Stimulated activated CD4-positive, alpha-beta T cell treated with anti-CD3 and anti-CD28 coated beads, Interleukin-2, amount 100 ng/mL, for 24 hours (primary cell): ENCODE measurements at regions not wholly inside any gene's neighbourhood (a gene's known extent, or its start where the extent isn't known, plus 50 kb on each side); places are given as distances from the start of the nearest gene placed in this dataset.

Experiments used
- DNase-seq, 2 donors: peaks; one replicate each; pipeline ENCODE4 v3.0.0-alpha.2; 2020

DNA sequence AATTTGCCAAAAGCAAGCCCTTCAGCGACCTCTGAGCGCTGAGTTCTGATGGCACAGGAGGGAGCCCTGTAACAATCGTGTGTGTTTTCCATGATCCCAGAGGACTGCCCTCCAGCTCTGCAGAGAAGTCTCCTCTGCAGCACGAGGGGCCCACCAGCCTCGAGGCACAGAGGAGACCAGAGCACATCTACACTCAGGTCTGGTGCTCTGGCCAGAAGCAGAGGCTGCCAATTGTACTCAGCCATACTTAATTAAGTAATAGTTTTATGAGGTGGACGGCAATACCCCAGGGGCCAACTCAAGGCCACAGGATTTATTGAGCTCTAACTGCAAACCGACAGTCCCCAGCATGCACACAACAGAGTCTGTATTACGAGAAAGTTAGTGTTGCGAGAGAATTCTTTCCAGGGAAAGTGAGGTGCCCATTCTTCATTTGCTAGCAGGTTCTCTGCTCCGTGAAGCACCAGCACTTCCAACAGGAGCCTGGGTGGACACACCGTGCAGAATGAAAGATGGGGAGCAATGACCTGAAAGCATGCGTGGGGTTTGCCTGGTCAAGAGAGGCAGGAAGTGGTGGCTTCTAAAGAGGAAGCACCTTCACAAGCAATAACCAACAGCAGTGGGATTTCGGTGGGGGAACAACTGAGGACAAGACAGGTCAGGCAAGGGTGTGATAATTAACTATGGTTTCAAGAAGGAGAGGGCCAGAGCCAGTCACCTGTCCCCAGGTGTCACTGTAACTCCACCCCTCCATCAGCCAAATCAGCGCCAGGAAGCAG lies 92.8 kb upstream of the FOXC1 start:
- DNase-seq: no peak

DNA sequence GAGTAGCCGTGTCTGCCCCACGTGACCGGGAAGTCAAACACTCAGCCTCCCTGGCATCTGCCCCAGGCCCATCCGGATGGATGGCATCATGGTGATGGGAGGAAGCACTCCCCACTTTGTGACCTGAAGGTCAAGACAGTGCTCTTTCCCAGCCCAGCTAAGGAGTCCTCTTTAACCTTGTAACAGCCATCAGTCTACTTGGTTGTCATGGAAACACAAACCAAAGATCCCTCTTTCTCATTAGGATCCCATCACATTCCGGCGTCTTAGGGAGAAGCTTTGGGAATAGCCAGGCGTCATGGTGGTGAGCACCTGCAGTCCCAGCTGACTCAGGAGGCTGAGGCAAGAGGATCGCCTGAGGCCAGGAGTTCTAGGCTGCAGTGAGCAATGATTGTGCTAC lies 90.9 kb upstream of the FOXC1 start:
- no peak for DNase-seq

DNA sequence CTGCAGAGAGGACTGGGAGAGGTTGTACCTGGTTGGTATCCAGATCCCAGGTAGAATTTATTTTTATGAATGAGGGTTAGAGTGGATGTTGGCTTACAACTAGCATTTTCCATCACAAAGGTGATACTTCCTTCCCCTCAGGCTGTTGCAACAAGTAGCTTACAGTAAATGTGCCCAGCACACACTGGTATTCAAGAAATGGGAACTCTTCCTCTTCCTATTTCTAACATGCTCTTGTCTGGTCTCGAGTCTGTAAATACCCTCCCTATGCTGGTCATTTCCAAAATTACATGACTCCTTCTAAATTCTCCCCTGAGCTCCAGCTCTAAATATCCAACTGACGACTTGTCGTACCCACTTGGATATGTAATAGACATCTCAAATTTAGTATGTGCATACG lies 90.1 kb upstream of the FOXC1 start:
- no peak for DNase-seq

DNA sequence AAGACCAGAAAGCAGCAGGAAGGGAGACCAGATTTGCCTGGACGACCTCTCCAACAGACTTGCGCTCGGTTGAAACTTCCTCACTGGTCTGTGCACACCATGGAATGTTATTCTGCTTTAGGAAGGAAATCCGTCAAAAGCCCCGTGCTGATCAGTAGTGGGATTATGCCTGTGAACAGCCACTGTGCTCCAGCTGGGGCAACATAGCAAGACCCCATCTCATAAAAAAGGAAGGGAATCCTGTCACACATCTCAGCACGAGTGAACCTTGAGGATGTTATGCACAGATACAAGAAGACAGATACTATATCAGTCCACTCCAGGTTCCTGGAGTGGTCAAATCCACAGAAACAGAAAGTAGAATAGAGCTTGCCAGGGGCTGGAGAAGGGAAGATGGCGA lies 86.9 kb upstream of the FOXC1 start:
- DNase-seq: no peak

DNA sequence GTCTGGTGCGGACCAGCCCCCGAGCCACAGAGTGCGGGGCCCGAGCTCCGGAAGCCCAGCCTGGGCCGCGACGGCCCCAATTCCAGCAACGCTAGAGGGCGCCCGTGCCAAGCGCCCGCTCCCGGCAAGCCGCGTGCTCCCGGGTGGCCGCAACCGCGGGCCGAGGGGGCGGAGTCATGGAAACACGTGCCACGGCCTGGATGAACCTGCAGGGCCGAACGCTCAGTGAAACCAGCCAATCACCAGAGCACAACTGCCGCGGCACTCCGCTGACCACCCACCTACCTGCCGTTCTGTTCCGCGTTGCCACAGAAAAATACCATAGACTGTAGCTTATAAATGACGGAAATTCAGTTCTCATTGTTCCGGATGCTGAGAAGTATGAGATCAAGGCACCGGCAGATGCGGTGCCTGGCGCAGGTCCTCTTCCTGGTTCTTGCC lies 85.7 kb upstream of the FOXC1 start:
- peak; percentile 78 to 89 for DNase-seq

DNA sequence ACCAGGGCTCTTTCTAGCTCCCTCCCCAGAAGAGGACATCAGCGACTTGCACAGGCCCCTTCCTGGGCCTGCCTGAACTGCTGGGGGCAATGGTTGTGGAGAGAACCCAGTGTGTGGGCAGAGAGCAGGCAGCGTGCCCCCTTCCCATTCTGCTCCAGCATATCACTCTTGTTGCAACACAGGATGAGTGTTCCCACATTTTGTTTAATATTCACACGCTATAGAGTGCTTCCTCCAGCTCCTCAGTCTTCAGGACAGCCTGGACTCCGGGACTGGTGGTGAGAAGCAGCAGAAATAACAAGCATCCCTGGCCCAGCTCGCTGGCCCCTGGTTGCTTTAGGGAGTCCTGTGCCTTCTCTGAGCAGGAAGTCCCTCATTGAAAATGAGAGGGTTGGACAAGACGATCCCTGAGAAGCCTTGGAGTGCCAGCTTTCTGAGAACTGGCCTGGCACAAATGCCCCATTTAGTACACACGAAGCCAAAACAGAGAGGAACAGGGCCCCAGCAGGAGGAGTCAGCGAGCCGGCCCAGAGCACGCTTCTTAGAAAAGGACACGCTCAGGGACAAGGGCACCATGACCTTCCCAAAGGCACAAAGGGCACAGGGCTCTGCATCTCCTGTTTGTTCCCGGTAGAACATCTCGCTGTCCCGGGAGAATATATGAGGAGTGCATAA lies 84.2 kb upstream of the FOXC1 start:
- DNase-seq: no peak

DNA sequence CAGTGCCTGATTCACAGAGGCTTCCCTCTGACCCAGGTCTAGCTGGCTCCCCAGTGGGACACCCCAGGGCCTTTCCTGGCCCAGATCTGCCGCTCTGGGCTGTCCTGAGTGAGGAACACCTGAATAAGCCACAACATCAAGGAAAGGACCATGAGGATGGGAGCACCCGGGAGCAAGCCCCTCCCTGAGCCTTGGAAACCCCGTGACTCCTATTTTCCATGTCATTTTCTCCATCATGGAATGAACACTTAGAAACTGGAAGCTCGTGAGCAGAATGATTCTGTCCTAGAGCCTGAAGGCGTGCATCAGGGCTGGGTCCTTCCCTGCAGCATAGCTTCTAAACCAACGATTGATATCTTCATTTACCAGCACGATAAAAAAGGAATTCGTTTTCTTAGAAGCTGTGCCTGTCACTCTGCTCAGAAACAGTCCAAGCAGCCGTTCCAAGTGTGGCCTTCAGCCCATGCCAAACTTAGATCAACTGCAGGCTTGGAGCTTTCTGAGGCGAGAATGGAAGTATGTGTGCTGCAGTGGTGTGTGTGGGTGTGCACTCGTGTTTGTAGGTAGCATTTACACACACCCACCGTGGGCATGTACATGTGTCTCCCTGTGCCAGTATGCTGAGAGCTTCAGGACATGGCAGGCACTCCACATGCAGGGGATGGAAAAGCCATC lies 83.2 kb upstream of the FOXC1 start:
- DNase-seq: no peak

DNA sequence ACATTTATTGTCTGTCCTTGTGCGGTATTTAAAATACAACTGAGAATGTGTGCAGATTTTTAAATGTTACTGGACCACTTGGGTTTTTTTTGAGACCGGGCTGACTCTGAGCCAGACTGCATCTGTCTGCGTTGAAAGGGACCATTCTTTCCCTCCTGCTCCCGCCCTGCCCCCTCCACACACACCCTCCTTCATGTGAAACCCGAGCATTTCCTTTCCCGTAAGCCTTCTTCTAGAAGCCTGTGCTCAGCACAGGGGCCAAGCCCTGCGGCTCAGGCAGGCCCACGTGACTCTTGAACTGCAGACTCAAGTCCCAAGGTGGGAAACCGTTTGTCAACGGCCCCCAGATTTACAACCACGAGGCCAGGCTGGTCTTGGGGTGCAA lies 82.7 kb upstream of the FOXC1 start:
- DNase-seq: peak; percentile 24 to 44

DNA sequence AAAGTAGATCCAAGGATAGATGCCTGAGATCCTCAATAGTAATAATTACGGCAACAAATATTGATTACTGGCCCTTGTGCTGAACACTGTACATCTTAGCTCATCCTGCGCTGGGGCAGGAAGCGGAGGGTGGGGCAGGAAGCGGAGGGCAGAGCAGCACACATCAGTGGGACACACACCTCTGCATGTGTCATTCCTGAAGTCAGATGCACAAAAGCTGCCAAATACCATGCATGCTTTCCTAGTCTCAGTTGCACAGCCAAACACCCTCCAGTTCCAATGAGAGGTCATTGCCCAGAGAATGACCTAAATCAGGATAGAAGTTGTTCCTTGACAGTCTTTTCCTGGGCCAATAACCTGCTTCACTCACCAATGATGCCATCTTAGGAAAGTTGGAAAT lies 74.4 kb upstream of the FOXC1 start:
- DNase-seq: peak; percentile 30 to 54

DNA sequence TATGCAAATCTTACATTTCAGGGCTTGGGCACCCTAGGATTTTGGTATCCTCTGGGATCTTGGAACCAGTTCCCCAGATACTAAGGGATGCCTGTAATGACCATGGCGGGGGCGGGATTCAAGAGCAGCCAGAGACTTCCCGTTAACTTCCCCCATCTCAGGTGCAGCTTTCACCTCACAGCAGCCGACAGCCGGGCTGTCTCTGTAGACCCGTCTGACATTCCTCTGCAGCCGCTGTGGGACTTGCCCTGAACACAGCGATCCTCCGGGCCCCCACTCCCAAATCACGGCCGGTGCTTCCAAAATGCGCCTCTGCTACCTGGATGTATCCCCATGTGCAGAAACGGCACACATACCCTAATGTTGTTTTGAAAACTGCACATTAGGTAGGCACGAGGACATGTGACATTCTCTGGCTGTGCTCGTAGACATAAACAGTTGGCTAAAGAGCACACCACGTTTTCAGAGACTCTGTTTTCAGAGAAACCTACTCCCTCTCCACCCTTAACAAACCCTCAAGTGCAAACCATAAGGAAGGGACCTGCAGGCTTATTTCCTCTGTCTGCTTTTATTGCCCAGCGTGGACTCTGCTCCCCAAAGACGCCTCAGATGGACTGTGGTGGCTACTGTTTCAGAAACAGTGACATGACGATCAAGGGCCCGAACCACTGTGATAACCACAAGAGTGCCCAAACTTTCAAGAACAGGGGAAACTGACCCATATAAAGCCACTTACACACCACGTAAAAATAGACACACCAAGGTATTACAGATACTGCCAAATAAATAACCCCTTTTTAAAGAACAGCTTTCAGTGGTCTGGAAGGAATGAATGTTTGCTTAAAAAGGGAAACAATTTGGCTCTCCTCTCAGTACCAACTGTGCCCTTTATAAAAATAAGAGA lies 72.9 kb upstream of the FOXC1 start:
- no peak for DNase-seq

DNA sequence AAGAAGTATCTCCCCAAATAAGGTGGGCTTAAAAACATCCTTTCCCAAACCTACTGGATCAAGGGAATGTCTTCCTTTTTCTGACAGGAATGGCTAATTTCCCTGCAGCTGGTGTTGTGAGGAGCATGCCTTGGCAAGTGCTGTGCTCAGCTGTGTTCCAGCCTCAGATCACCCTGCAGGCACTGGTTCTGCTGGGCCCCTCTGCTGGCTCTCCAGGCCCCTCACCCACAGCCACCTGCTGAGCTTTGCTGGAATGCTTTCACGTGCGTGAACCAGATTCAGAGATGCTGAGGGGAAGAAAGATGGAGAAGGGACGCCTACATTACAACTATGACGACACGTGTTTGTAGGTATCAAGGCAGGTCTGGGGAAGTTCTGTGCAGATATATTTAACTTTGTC lies 71.3 kb upstream of the FOXC1 start:
- DNase-seq: no peak

DNA sequence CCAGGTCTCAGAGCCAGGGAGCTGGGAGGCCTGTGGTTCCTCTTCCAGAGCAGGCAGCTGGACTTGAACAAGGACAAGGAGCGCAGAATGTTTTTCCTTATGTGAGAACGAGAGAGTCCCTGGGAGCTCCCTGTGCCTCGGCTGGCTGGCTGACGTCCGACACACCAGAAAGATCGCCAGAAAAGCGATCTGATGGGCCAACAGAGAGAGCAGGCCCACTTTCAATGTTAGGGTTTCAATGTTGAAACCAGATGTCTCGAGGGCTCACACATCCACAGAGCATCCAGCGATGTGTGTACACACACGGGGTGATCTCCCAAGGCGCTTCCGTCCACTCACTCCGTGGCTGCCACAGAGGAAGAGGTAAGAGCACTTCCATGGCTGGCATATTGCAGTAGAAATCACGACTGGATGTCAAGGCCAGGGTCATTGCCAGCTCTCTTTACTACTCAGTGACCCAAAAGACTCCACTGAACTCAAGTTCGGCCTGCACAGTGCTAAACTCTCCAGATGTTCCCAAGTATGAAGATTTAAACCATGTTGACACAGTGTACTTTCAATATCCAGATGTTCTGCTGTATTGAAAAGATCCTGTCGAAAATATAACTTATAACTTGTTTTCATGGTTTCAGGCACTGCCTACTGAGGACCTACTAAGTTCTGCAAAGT lies 70.8 kb upstream of the FOXC1 start:
- DNase-seq: no peak

DNA sequence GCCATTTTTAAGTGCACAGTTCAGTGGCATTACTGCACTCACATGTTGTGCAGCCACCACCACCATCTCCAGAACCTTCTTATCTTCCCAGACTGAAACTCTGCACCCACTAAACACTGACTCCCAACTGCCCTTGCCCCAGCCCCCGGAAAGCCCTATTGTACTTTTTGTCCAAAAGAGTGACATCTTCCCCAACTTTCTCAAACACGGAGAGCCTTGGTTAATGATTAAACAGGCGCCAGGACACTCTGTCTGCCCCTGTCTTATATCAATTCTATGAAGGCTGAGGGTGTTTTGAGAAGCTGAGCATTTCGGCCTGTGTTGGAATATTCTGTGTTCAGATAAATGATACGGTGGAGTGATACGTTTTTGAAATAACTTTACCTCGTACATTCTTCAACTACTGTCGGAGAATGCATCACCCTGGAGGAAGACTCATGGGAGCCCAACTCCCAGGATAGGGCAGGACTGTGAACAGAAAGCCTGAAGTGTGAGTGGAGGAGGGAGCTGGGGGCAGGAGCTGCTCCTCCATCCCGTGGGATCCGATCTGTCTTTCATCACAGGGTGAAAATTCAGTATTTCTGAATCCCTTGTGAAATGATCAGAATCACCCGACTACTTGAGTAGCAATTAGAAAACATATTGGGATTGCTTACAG lies 68.7 kb upstream of the FOXC1 start:
- no peak for DNase-seq

DNA sequence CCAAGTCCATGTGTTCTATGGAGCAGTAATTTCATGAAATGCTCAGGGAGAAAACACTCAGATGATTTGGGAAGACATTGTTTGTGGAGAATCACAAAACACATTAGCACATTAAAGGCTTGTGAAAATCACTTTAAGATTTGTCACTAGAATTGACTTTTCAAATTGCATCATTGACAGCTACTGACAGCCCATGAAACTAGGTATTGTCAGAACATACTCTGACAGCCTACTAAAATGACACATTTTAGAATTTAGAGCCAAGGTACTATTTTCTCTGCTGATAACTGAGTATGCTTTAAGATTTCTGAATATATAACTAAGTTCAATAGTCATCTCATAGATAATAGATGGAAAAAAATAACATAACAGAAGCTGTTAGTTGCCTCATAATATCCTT lies 67.4 kb upstream of the FOXC1 start:
- DNase-seq: no peak

DNA sequence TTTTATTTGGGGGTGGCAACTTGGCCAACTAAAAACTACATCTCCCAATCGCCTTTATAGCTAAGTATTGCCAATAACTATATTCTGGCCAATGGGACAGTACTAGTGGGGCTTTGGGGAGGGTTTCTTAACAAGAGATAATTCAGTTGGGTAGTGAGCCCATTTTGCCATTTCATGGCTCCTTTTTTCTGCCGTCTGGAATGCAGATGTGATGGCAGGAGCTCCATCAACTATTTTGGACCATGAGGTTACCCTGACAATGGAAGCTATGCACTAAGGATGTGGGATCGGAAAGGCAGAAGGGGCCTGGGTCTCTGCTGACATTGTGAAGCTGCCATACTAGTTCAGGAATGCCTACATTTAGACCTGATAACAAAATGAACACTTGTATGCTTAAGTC lies 67.0 kb upstream of the FOXC1 start:
- no peak for DNase-seq

DNA sequence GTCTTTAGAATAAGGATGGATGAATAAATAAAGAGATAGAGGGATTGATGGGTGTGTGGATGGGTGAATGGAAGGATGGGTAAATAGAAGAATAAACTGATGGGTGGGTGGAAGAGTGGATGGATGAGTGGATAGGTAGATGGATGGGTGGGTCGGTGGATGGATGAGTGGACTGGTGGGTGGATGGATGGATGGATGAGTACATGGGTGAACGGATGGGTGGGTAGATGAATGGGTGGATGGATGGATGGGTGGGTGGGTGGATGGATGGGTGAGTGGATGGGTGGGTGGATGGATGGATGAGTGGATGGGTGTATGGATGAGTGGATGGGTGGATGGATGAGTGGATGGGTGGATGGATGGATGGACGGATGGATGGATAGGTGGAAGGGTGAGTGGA lies 65.7 kb upstream of the FOXC1 start:
- DNase-seq: no peak

DNA sequence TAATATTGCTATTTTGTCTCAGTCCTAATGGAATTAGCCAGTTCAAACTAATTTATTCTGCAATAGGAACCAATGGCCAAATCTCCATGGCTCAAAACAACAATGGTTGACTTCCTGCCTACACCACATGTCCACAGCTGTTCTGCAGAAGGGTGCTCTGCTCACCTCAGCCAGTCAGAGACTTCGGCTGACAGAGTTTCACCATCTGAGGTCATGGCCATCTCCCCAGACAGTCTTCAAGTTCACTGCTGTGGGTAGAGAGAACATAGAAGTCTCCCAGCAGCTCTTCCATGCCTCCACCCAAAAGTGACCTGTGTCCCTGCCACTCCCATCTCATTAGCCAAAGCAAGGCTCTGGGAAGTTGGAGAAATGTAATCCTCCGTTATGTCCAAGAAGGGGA lies 65.1 kb upstream of the FOXC1 start:
- no peak for DNase-seq

DNA sequence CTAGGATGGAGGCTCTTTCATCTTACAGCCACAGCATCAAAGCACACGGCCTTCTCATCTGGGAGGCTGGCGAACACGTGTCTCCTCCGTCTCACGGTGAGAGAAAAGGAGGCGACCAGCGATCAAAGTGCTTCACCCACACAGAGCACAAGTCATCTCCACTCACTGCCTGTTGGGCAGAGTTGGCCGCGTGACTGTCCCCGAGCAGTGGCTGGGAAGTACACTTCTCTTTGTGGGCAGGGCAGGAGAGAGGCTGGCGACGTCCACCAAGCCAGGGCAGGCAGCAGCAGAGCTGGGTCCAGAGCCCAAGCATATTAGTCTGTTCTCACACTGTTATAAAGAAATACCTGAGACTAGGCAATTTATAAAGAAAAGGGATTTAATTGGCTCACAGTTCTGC lies 64.1 kb upstream of the FOXC1 start:
- no peak for DNase-seq

DNA sequence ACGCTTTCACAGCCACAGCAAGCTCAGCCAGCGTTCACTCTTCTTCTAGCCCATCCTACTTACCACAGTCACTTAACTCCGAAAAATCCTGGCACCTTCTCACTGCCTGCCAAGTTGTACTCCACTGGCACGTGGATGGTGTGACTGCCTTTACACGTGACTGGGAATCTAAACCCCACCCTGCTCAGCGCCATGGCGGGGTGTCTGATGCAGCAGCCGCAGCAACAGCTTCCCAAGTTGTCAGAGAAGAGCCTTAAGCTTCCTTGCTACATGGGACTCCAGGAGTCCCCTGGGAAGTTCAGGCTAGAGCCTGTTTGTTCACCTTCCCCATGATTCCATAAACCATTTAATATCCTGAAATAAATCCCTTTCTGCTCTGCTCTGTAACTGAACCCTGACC lies 61.9 kb upstream of the FOXC1 start:
- DNase-seq: no peak

DNA sequence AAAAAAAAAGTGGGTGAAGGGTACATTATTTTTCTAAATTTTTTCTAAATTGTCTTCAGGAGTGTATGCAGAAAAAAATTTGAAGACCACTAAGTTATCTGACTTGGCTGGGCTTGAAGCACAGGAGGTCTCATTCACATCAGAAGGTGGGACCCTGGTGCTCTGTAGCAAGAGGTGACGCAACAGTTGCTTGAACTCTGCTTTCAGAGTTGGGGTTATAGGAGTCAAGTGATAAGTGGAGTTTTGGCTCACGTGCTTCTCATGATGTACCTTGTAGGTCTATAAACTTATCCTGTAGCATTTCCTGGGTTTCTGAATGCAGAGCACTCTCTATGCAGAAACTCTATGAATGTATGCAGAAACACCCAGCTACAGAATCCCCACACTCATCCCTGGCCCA lies 58.5 kb upstream of the FOXC1 start:
- DNase-seq: no peak

DNA sequence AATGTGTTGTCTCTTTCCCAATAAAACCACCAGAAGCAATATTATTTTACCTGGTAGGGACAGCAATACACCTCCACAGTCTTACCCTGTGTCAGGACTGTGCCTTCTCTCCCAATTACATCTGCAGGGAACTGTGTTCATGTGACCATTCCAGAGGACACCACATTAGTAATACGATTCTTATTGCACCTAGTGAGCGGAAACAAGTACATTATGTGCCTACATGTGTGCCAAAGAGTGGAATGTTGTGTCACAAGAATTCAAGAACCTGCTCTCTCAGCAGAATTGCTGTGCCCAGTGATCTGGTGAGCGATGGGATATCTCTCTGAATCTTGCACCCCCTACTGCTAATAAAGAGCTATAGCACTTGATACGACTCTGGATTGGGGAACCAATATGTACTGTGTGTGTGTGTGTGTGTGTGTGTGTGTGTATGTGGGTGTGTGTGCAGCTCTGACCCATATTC lies 57.4 kb upstream of the FOXC1 start:
- no peak for DNase-seq

DNA sequence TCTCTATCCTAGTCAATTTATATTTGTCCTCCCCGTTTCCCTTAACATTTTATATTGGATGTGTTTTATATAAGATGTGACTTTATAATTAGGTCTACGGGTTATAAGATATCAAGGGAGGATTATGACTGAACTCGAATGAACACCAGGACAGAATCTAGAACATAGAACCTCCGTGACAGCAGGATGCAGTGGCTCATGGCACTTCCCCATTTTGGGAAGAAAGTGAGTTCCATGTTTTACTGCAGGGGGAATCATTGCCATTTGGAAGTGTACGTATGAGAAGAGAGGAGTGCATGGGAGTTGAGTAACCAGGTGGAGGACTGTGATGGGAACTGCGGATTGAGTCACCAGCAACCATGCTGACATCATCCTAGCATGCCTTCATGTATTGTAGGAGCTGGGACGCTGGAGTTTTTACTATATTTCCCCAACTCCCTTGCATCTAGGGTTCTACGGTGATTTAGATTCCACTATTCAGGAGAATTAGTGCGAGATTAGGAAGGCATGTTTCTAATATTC lies 56.1 kb upstream of the FOXC1 start:
- no peak for DNase-seq
